Gastrocnemius medialis (tissue), 4 donors: ENCODE measurements at regions not wholly inside any gene's neighbourhood (a gene's known extent, or its start where the extent isn't known, plus 50 kb on each side); places are given as distances from the start of the nearest gene placed in this dataset.

Experiments used
- POLR2A ChIP-seq, 2 donors: fragments of 450-650 bp; IDR thresholded peaks; one replicate each; pipeline ENCODE4 v1.6.1; 2017; ENCODE audit warnings: antibody characterized with exemption in 2 of 2, mild to moderate bottlenecking in 2 of 2, moderate library complexity in 2 of 2
- TF ChIP-seq, protein P1 (sequence below), 5 experiments: fragments of 450-650 bp in 3 of 5; fragments of 200-600 bp in 2 of 5; sonication (generic) in 2 of 5; IDR thresholded peaks in 4 of 5; conservative IDR thresholded peaks in 1 of 5; 1 replicate in 4 of 5; 2 replicates in 1 of 5; pipeline ENCODE4 v1.5.1; 2016 to 2019; ENCODE audit warnings: antibody characterized with exemption in 5 of 5, mild to moderate bottlenecking in 3 of 5, moderate library complexity in 3 of 5

DNA sequence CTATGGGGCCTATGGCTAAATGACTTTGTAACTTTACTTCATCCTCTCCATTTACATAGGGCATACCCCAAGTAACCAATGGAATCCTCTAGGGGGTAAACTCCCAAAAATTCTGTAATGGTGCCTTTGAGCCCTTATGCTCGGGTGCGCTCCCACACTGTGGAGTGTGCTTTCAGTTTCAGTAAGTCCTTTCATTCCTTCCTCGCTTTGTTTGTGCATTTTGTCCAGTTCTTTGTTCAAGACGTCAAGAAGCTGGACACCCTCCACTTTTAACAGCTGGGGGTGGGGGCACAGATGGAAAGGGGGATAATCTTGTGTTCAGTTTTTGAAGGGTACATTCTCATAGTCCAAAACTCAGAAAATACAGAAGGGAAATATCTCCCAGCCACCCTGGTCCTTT is 84.4 kb upstream of the C2CD4B start:
- TF ChIP-seq, protein P1, sequence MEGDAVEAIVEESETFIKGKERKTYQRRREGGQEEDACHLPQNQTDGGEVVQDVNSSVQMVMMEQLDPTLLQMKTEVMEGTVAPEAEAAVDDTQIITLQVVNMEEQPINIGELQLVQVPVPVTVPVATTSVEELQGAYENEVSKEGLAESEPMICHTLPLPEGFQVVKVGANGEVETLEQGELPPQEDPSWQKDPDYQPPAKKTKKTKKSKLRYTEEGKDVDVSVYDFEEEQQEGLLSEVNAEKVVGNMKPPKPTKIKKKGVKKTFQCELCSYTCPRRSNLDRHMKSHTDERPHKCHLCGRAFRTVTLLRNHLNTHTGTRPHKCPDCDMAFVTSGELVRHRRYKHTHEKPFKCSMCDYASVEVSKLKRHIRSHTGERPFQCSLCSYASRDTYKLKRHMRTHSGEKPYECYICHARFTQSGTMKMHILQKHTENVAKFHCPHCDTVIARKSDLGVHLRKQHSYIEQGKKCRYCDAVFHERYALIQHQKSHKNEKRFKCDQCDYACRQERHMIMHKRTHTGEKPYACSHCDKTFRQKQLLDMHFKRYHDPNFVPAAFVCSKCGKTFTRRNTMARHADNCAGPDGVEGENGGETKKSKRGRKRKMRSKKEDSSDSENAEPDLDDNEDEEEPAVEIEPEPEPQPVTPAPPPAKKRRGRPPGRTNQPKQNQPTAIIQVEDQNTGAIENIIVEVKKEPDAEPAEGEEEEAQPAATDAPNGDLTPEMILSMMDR (IDR thresholded peaks at IDR 0.05 in 4 of 5, conservative IDR thresholded peaks at IDR 0.05 in 1 of 5) = no peak
- TF ChIP-seq POLR2A (IDR thresholded peaks at IDR 0.05) = no peak
